IMR-90 (cell line): ENCODE measurements at regions not wholly inside any gene's neighbourhood (a gene's known extent, or its start where the extent isn't known, plus 50 kb on each side); places are given as distances from the start of the nearest gene placed in this dataset.

Source experiments
- ATAC-seq: fragments of 200-7000 bp; cut with Tn5 transposase; 2 replicates; pipeline ENCODE4 v1.9.1; 2020; ENCODE audit warnings: low read depth, mild to moderate bottlenecking, moderate library complexity
- BruUV-seq: library from RNA; stranded (reverse); fragments of 400-500 nt; replicated peaks from 2 replicates; lab custom pipeline; 2021; lab: Mats Ljungman, UMichigan
- CTCF ChIA-PET: fragments of 300-600 bp; formaldehyde crosslinking; extraction: SDS; loops from one replicate; lab custom pipeline; 2021; ENCODE audit warnings: antibody characterized with exemption; lab: Yijun Ruan, JAX
- POLR2A ChIA-PET: fragments of 300-600 bp; sonication (Branson Sonifier 250); formaldehyde crosslinking; loops from one replicate; lab custom pipeline; 2022; ENCODE audit warnings: antibody characterized with exemption; ENCODE audit not compliant: unreplicated experiment; lab: Charles Lee
- DNase-seq: peaks from one replicate; pipeline ENCODE4 v3.0.0; 2013
- H2AFZ ChIP-seq: replicated peaks from 2 replicates; pipeline ENCODE3; 2013; ENCODE audit warnings: low read length, mild to moderate bottlenecking; ENCODE audit not compliant: poor library complexity
- H2AK5ac ChIP-seq: 2 replicates; pipeline ENCODE4 v1.6.1; 2013; ENCODE audit warnings: low read depth, low read length, inconsistent platforms
- H2AK9ac ChIP-seq: replicated peaks from 2 replicates; pipeline ENCODE3; 2013; ENCODE audit warnings: mild to moderate bottlenecking, low read depth, low read length, moderate library complexity; ENCODE audit not compliant: poor library complexity
- H2BK120ac ChIP-seq: 2 replicates; pipeline ENCODE4 v1.6.1; 2013; ENCODE audit warnings: low read depth, low read length, inconsistent platforms
- H2BK15ac ChIP-seq: 3 replicates; pipeline ENCODE4 v1.6.1; 2013; ENCODE audit warnings: low read depth, low read length, inconsistent platforms
- H2BK20ac ChIP-seq: 2 replicates; pipeline ENCODE4 v1.6.1; 2013; ENCODE audit warnings: low read depth, mild to moderate bottlenecking, inconsistent platforms, low read length, moderate library complexity
- H2BK5ac ChIP-seq: 2 replicates; pipeline ENCODE4 v1.6.1; 2013; ENCODE audit warnings: mild to moderate bottlenecking, low read depth, low read length, inconsistent platforms; ENCODE audit not compliant: poor library complexity, severe bottlenecking
- H3K14ac ChIP-seq: replicated peaks from 2 replicates; pipeline ENCODE4 v1.6.1; 2013; ENCODE audit warnings: low read depth, low read length, inconsistent platforms
- H3K18ac ChIP-seq: 2 replicates; pipeline ENCODE4 v1.6.1; 2013; ENCODE audit warnings: low read depth, low read length, control low read depth
- H3K23ac ChIP-seq: 2 replicates; pipeline ENCODE4 v1.6.1; 2013; ENCODE audit warnings: low read depth, low read length, inconsistent platforms
- H3K27ac ChIP-seq: 2 replicates; pipeline ENCODE4 v1.5.1; 2013; ENCODE audit warnings: mild to moderate bottlenecking, control low read depth, low read length; ENCODE audit not compliant: insufficient read depth
- H3K27me3 ChIP-seq: 2 replicates; pipeline ENCODE4 v1.6.1; 2013; ENCODE audit warnings: low read length; ENCODE audit not compliant: control insufficient read depth, insufficient read depth
- H3K36me3 ChIP-seq: 2 replicates; pipeline ENCODE4 v1.6.1; 2013; ENCODE audit warnings: low read length, mixed read lengths; ENCODE audit not compliant: control insufficient read depth, insufficient read depth
- H3K4ac ChIP-seq: 2 replicates; pipeline ENCODE4 v1.6.1; 2013; ENCODE audit warnings: low read depth, low read length, inconsistent platforms
- H3K4me1 ChIP-seq: 2 replicates; pipeline ENCODE4 v1.6.1; 2013; ENCODE audit warnings: low read length, mixed read lengths; ENCODE audit not compliant: control insufficient read depth, insufficient read depth
- H3K4me2 ChIP-seq: 2 replicates; pipeline ENCODE4 v1.6.1; 2013; ENCODE audit warnings: low read depth, mild to moderate bottlenecking, control low read depth, low read length, moderate library complexity
- H3K4me3 ChIP-seq: 2 replicates; pipeline ENCODE4 v1.5.1; 2013; ENCODE audit warnings: low read depth, mild to moderate bottlenecking, control low read depth, low read length, moderate library complexity; ENCODE audit not compliant: insufficient read depth
- H3K56ac ChIP-seq: 2 replicates; pipeline ENCODE4 v1.6.1; 2013; ENCODE audit warnings: low read length, inconsistent platforms; ENCODE audit not compliant: insufficient read depth; ENCODE audit errors: extremely low read depth
- H3K79me1 ChIP-seq, 2 experiments: 2 replicates each; pipeline ENCODE4 v1.6.1; 2013; ENCODE audit warnings: low read length in 2 of 2, inconsistent platforms in 1 of 2, low read depth in 1 of 2
- H3K9ac ChIP-seq: 2 replicates; pipeline ENCODE4 v1.6.1; 2013; ENCODE audit warnings: low read depth, low read length, control low read depth
- H3K9me1 ChIP-seq: 2 replicates; pipeline ENCODE4 v1.6.1; 2013; ENCODE audit warnings: low read length, inconsistent platforms; ENCODE audit not compliant: insufficient read depth
- H3K9me3 ChIP-seq: 2 replicates; pipeline ENCODE4 v1.6.1; 2013; ENCODE audit warnings: low read length; ENCODE audit not compliant: control insufficient read depth, insufficient read depth
- H4K20me1 ChIP-seq: 2 replicates; pipeline ENCODE4 v1.6.1; 2013; ENCODE audit warnings: low read length, inconsistent platforms; ENCODE audit not compliant: insufficient read depth
- H4K5ac ChIP-seq: 2 replicates; pipeline ENCODE4 v1.6.1; 2013; ENCODE audit warnings: mild to moderate bottlenecking, low read depth, low read length, control low read depth
- H4K8ac ChIP-seq, 2 experiments: 2 replicates each; pipeline ENCODE4 v1.6.1; 2013; ENCODE audit warnings: low read depth in 2 of 2, low read length in 2 of 2, control low read depth in 1 of 2, inconsistent platforms in 1 of 2
- H4K91ac ChIP-seq: 2 replicates; pipeline ENCODE4 v1.6.1; 2013; ENCODE audit warnings: low read depth, low read length, inconsistent platforms; ENCODE audit not compliant: insufficient read depth
- BHLHE40 ChIP-seq: fragments of 150-350 bp; IDR thresholded peaks from 2 replicates; pipeline ENCODE4 v1.6.1; 2016; ENCODE audit warnings: mild to moderate bottlenecking, low read depth, low read length
- CEBPB ChIP-seq: IDR thresholded peaks from 2 replicates; pipeline ENCODE4 v1.6.1; 2012; ENCODE audit warnings: low read depth, low read length, improper control_type of control experiment
- CHD1 ChIP-seq: IDR thresholded peaks from 2 replicates; pipeline ENCODE4 v1.6.1; 2012; ENCODE audit warnings: low read depth, low read length, improper control_type of control experiment
- CTCF ChIP-seq: conservative IDR thresholded peaks from 2 replicates; pipeline ENCODE4 v1.5.1; 2012; ENCODE audit warnings: mild to moderate bottlenecking, low read depth, low read length, improper control_type of control experiment
- ELK1 ChIP-seq: fragments of 150-350 bp; IDR thresholded peaks from 2 replicates; pipeline ENCODE4 v1.6.1; 2016; ENCODE audit warnings: low read depth, mild to moderate bottlenecking, low read length, moderate library complexity, borderline replicate concordance
- FOS ChIP-seq: fragments of 150-350 bp; IDR thresholded peaks from 2 replicates; pipeline ENCODE4 v1.6.1; 2016; ENCODE audit warnings: low read depth, low read length
- MAFK ChIP-seq: IDR thresholded peaks from 2 replicates; pipeline ENCODE4 v1.6.1; 2012; ENCODE audit warnings: low read depth, low read length, improper control_type of control experiment
- MAZ ChIP-seq: IDR thresholded peaks from 2 replicates; pipeline ENCODE4 v1.6.1; 2012; ENCODE audit warnings: low read depth, mild to moderate bottlenecking, low read length, improper control_type of control experiment, moderate library complexity, borderline replicate concordance
- MXI1 ChIP-seq: IDR thresholded peaks from 2 replicates; pipeline ENCODE4 v1.6.1; 2012; ENCODE audit warnings: low read depth, mild to moderate bottlenecking, low read length, moderate library complexity, borderline replicate concordance
- NFE2L2 ChIP-seq: fragments of 150-350 bp; IDR thresholded peaks from 2 replicates; pipeline ENCODE4 v1.6.1; 2016; ENCODE audit warnings: low read depth, mild to moderate bottlenecking, low read length
- POLR2A ChIP-seq: IDR thresholded peaks from 2 replicates; pipeline ENCODE4 v1.6.1; 2012; ENCODE audit warnings: mild to moderate bottlenecking, low read depth, low read length
- RAD21 ChIP-seq: IDR thresholded peaks from 2 replicates; pipeline ENCODE4 v1.6.1; 2012; ENCODE audit warnings: low read length, improper control_type of control experiment
- RCOR1 ChIP-seq: IDR thresholded peaks from 2 replicates; pipeline ENCODE4 v1.6.1; 2012; ENCODE audit warnings: mild to moderate bottlenecking, low read length, improper control_type of control experiment; ENCODE audit not compliant: insufficient replicate concordance
- RFX5 ChIP-seq: IDR thresholded peaks from 2 replicates; pipeline ENCODE4 v1.8.0; 2012; ENCODE audit warnings: low read depth, mild to moderate bottlenecking, low read length, moderate library complexity
- SMC3 ChIP-seq: fragments of 150-350 bp; IDR thresholded peaks from 2 replicates; pipeline ENCODE4 v1.6.1; 2016; ENCODE audit warnings: low read depth, mild to moderate bottlenecking, antibody characterized with exemption, low read length, moderate library complexity
- USF2 ChIP-seq: fragments of 150-350 bp; IDR thresholded peaks from 2 replicates; pipeline ENCODE4 v1.6.1; 2017; ENCODE audit warnings: mild to moderate bottlenecking, antibody characterized with exemption, low read length, low read depth
- WGBS, 2 experiments: methylation state at CpG; one replicate each; pipeline versions ENCODE4 v1.1.5 to v1.1.7; 2013; ENCODE audit warnings: missing lambda C conversion rate in 2 of 2; ENCODE audit not compliant: insufficient read length in 1 of 2; ENCODE audit errors: extremely low coverage in 2 of 2; 5-methylcytosine and 5-hydroxymethylcytosine counted together
- dilution Hi-C: fragments of 300-500 bp; cut with HindIII; formaldehyde crosslinking; loops from one replicate; pipeline ENCODE4 v1.14.3; 2018; ENCODE audit warnings: low sequenced_read_pairs; ENCODE audit not compliant: unreplicated experiment
- in situ Hi-C: fragments of 300-500 bp; cut with MboI; formaldehyde crosslinking; loops from 3 replicates; pipeline ENCODE4 v1.14.3; 2019; ENCODE audit warnings: low sequenced_read_pairs, inconsistent platforms, mixed read lengths
- intact Hi-C: fragments of 100-400 bp; cut with micrococcal nuclease; formaldehyde crosslinking; loops from 2 replicates; pipeline ENCODE4 v1.10.0; 2022

GRCh38 chr1:91076834-91077233 is 55.0 kb upstream of the ZNF644 start:
- no peaks in the 10 kb centered on the region for H3K36me3 ChIP-seq
- no peak overlapping the region for H2BK20ac ChIP-seq
- H2BK5ac ChIP-seq = no peak overlapping the region
- H4K91ac ChIP-seq = no peak overlapping the region
- BruUV-seq = no TSS peak
- no peak overlapping the region for H3K56ac ChIP-seq
- H3K79me1 ChIP-seq = no peaks in the 10 kb centered on the region
- ATAC-seq = no peak
- H3K4me2 ChIP-seq = no peak overlapping the region
- no peak overlapping the region for H3K23ac ChIP-seq
- no peak overlapping the region for H4K8ac ChIP-seq
- no peak overlapping the region for H3K4ac ChIP-seq
- no peaks in the 10 kb centered on the region for H3K27me3 ChIP-seq
- H2AFZ ChIP-seq = no peak overlapping the region
- no peak overlapping the region for H2AK9ac ChIP-seq
- no peak overlapping the region for H3K27ac ChIP-seq
- no peak overlapping the region for H4K5ac ChIP-seq
- H3K9ac ChIP-seq = no peak overlapping the region
- in situ Hi-C loops = no loop called here
- no peak overlapping the region for H3K4me3 ChIP-seq
- no peak overlapping the region for H3K18ac ChIP-seq
- no peak overlapping the region for H3K14ac ChIP-seq
- no peak overlapping the region for H2BK15ac ChIP-seq
- no peaks in the 10 kb centered on the region for H3K4me1 ChIP-seq
- dilution Hi-C loops = no loop called here
- H3K9me3 ChIP-seq = no peaks in the 10 kb centered on the region
- intact Hi-C loops = no loop called here
- H2AK5ac ChIP-seq = no peak overlapping the region
- CTCF ChIA-PET = no interaction called here
- 57% methylated on average over 1 of the region's 1 CpG; no CpG with 5 or more reads in 1 of the 2 experiments for WGBS, 2 experiments
- no peak for TF ChIP-seq CEBPB
- TF ChIP-seq NFE2L2 = no peak
- no peak for TF ChIP-seq CHD1
- TF ChIP-seq MAZ = no peak
- TF ChIP-seq RAD21 = no peak
- no peak for TF ChIP-seq BHLHE40
- no peak for TF ChIP-seq MXI1
- no peak for TF ChIP-seq SMC3
- TF ChIP-seq USF2 = no peak
- TF ChIP-seq FOS = no peak
- no peak for TF ChIP-seq POLR2A
- no peak for TF ChIP-seq CTCF
- TF ChIP-seq MAFK = no peak
- TF ChIP-seq RCOR1 = no peak
- no peak for TF ChIP-seq ELK1
- TF ChIP-seq RFX5 = no peak
- no peak for DNase-seq
- H3K9me1 ChIP-seq = no peaks in the 10 kb centered on the region
- POLR2A ChIA-PET = no interaction called here
- H4K20me1 ChIP-seq = no peaks in the 10 kb centered on the region
- no peak overlapping the region for H2BK120ac ChIP-seq
